Activated CD8-positive, alpha-beta T cell treated with anti-CD3 and anti-CD28 coated beads for 36 hours (primary cell): ENCODE measurements at regions not wholly inside any gene's neighbourhood (a gene's known extent, or its start where the extent isn't known, plus 50 kb on each side); places are given as distances from the start of the nearest gene placed in this dataset.
"Not testable (repeated sequence)": the region's sequence is repeated elsewhere in the genome, so short reads cannot be mapped to it uniquely, and the experiment has no call there.

Experiments
- ATAC-seq: fragments of 200-7000 bp; cut with Tn5 transposase; one replicate; pipeline ENCODE4 v1.10.0; 2021; ENCODE audit warnings: mild to moderate bottlenecking, moderate library complexity
- CTCF ChIA-PET: fragments of 350-600 bp; sonication (Branson Sonifier 250); formaldehyde crosslinking; loops from one replicate; lab custom pipeline; 2021; ENCODE audit warnings: antibody characterized with exemption; lab: Charles Lee
- POLR2A ChIA-PET: fragments of 350-600 bp; sonication (Branson Sonifier 250); formaldehyde crosslinking; loops from one replicate; lab custom pipeline; 2021; ENCODE audit warnings: antibody characterized with exemption; lab: Charles Lee
- DNase-seq: peaks from one replicate; pipeline ENCODE4 v3.0.0-alpha.2; 2020
- H3K27ac Mint-ChIP-seq: one replicate; pipeline ENCODE4 v1.8.0; 2021; ENCODE audit warnings: mild to moderate bottlenecking, mixed read lengths
- H3K27me3 Mint-ChIP-seq: one replicate; pipeline ENCODE4 v1.8.0; 2021; ENCODE audit warnings: mixed read lengths
- H3K36me3 Mint-ChIP-seq: one replicate; pipeline ENCODE4 v1.8.0; 2021; ENCODE audit warnings: low read depth, mixed read lengths
- H3K4me1 Mint-ChIP-seq: one replicate; pipeline ENCODE4 v1.8.0; 2021; ENCODE audit warnings: low read depth, mixed read lengths
- H3K4me3 Mint-ChIP-seq: one replicate; pipeline ENCODE4 v1.8.0; 2021; ENCODE audit warnings: mild to moderate bottlenecking, moderate library complexity, mixed read lengths
- H3K9me3 Mint-ChIP-seq: one replicate; pipeline ENCODE4 v1.8.0; 2021; ENCODE audit warnings: mixed read lengths
- intact Hi-C: fragments of 100-400 bp; cut with micrococcal nuclease; formaldehyde crosslinking; loops from one replicate; pipeline ENCODE4 v1.10.0; 2022
- TF ChIP-seq, protein P1 (sequence below): fragments of 200-600 bp; IDR thresholded peaks from one replicate; pipeline ENCODE4 v1.8.0; 2022; ENCODE audit warnings: antibody characterized with exemption, mild to moderate bottlenecking

DNA sequence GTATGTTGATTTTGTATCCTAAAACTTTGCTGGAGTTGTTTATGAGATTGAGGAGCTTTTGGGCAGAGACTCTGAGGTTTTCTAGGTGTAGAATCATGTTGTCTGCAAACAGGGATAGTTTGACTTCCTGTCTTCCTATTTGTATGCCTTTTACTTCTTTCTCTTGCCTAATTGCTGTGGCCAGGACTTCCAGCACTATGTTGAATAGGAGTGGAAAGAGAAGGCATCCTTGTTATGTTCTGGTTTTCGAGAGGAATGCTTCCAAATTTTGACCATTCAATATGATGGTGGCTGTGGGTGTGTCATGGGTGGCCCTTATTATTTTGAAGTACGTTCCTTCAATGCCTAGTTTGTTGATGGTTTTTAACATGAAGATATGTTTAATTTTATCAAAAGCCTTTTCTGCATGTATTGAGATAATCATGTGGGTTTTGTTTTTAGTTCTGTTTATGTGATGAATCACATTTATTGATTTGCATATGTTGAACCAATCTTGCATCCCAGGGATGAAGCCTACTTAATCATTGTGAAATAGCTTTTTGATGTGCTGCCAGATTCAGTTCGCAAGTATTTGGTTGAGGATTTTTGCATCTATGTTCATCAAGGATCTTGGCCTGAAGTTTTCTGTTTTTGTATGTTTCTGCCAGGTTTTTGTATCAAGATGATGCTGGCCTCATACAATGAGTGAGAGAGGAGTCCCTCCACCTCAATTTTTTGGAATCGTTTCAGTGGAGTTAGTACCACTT, 188.1 kb downstream of the MINAR1 start:
- no peaks in the 10 kb centered on the region for H3K4me1 Mint-ChIP-seq
- ChIA-PET CTCF (no interaction called here), POLR2A (no interaction called here)
- H3K27ac Mint-ChIP-seq, result no peak overlapping the region
- TF ChIP-seq, protein P1, sequence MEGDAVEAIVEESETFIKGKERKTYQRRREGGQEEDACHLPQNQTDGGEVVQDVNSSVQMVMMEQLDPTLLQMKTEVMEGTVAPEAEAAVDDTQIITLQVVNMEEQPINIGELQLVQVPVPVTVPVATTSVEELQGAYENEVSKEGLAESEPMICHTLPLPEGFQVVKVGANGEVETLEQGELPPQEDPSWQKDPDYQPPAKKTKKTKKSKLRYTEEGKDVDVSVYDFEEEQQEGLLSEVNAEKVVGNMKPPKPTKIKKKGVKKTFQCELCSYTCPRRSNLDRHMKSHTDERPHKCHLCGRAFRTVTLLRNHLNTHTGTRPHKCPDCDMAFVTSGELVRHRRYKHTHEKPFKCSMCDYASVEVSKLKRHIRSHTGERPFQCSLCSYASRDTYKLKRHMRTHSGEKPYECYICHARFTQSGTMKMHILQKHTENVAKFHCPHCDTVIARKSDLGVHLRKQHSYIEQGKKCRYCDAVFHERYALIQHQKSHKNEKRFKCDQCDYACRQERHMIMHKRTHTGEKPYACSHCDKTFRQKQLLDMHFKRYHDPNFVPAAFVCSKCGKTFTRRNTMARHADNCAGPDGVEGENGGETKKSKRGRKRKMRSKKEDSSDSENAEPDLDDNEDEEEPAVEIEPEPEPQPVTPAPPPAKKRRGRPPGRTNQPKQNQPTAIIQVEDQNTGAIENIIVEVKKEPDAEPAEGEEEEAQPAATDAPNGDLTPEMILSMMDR, result no peak
- no peak overlapping the region for H3K4me3 Mint-ChIP-seq
- ATAC-seq (no peak), DNase-seq (no peak)
- intact Hi-C loops, result no loop called here
- peaks cover 13% of the 10 kb centered on the region for H3K27me3 Mint-ChIP-seq
- no peaks in the 10 kb centered on the region for H3K36me3 Mint-ChIP-seq
- no peaks in the 10 kb centered on the region for H3K9me3 Mint-ChIP-seq

DNA sequence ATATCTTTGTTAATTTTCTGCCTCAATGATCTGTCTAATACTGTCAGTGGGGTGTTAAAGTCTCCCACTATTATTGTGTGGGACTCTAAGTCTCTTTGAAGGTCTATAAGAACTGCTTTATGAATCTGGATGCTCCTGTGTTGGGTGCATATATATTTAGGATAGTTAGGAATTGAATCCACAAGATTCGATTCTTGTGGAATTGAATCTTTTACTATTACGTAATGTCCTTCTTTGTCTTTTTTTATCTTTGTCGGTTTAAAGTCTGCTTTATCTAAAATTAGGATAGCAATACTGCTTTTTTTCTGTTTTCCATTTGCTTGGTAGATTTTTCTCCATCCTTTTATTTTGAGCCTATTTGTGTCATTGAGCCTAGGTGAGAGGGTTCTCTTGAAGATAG, 189.7 kb downstream of the MINAR1 start:
- H3K27ac Mint-ChIP-seq, H3K4me3 Mint-ChIP-seq, ATAC-seq, H3K4me1 Mint-ChIP-seq, H3K36me3 Mint-ChIP-seq, H3K9me3 Mint-ChIP-seq, POLR2A ChIA-PET, DNase-seq, CTCF ChIA-PET, intact Hi-C loops: not testable (repeated sequence)
- H3K27me3 Mint-ChIP-seq, result peaks cover 17% of the 10 kb centered on the region

DNA sequence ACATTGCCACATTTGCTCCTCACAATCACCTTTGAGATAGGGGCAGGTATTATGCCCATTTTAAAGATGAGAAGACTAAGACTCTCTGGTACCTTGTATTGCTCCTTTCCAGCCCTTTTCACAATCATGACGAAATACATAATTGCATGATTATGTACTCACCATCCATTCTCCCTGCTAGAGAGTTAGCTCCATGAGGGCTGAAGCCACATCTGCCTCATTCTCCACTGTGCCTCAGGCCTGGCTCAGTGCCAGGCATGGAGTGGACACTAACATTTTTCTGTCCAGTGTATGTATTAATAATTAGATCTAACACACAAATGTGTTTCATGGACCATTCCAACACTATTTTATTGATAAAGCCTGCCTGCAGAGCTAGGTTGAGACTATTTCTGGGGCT, 191.4 kb downstream of the MINAR1 start:
- Mint-ChIP-seq H3K27me3 (peaks cover 21% of the 10 kb centered on the region), H3K4me3 (no peak overlapping the region), H3K9me3 (no peaks in the 10 kb centered on the region), H3K4me1 (no peaks in the 10 kb centered on the region), H3K27ac (no peak overlapping the region), H3K36me3 (no peaks in the 10 kb centered on the region)
- POLR2A ChIA-PET, result no interaction called here
- TF ChIP-seq, protein P1, result no peak
- DNase-seq (no peak), ATAC-seq (no peak)
- CTCF ChIA-PET, result interaction anchor here (1.7 kb wide), 1 partner anchor 27 kb away, joined by 4 read pairs; no protein-coding TSS in a partner anchor
- intact Hi-C loops, result no loop called here

DNA sequence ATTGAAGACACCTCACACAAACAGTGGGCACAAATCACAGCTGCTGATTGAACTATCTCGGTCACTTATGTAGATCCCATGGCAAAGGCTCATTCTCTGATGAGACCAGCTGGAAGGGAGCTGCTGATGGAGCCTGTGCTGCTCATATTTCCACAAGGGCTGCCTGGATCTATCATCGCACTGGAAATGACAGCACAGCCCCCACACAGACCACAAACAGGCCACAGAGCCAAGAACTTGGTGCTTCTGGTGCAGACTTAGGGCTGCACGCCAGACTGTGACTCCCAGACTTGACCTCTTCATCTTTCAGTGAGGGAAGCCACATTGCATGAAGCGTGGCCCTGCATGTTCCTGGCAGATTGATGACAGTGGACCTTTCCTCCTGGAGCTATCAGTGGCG, 197.6 kb downstream of the MINAR1 start:
- peaks cover 27% of the 10 kb centered on the region for H3K27me3 Mint-ChIP-seq
- intact Hi-C loops, result no loop called here
- H3K27ac Mint-ChIP-seq, result no peak overlapping the region
- H3K9me3 Mint-ChIP-seq, result peaks cover 3% of the 10 kb centered on the region
- CTCF ChIA-PET, result no interaction called here
- POLR2A ChIA-PET, result no interaction called here
- no peaks in the 10 kb centered on the region for H3K4me1 Mint-ChIP-seq
- no peak overlapping the region for H3K4me3 Mint-ChIP-seq
- no peaks in the 10 kb centered on the region for H3K36me3 Mint-ChIP-seq
- ATAC-seq, result no peak
- TF ChIP-seq, protein P1, result no peak
- no peak for DNase-seq

DNA sequence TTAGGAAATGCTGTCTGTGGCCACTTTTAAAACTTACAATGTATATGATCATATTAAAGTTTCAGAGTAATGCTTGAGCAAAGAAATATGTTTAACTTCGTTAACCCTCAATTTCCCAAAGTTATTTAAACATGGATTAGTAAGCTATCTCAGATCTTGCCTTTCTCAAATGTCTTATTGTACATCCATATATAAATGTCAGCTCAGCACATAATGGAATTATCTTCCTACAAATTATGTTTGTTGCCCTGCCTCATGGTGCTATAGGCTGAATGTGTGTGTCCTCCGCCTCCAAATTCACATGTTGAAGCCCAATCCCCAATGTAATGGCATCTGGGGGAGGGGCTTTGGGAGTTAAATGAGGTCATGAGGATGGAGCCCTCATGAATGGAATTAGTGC, 200.3 kb downstream of the MINAR1 start:
- DNase-seq, result no peak
- H3K4me1 Mint-ChIP-seq, result no peaks in the 10 kb centered on the region
- TF ChIP-seq, protein P1, result no peak
- H3K4me3 Mint-ChIP-seq, result no peak overlapping the region
- ATAC-seq, result no peak
- ChIA-PET POLR2A (no interaction called here), CTCF (interaction anchor here (1.5 kb wide), 1 partner anchor 37 kb away, joined by 3 read pairs; no protein-coding TSS in a partner anchor)
- no peak overlapping the region for H3K27ac Mint-ChIP-seq
- intact Hi-C loops, result no loop called here
- H3K27me3 Mint-ChIP-seq, result peaks cover 20% of the 10 kb centered on the region
- no peaks in the 10 kb centered on the region for H3K36me3 Mint-ChIP-seq
- H3K9me3 Mint-ChIP-seq, result peaks cover 3% of the 10 kb centered on the region
